AG09309 (cell line): ENCODE measurements at regions not wholly inside any gene's neighbourhood (a gene's known extent, or its start where the extent isn't known, plus 50 kb on each side); places are given as distances from the start of the nearest gene placed in this dataset.

ENCODE experiments used
- DNase-seq: peaks from one replicate; pipeline ENCODE4 v3.0.0-alpha.2; 2010; ENCODE audit warnings: low read depth
- H3K4me3 ChIP-seq: 2 replicates; pipeline ENCODE4 v1.5.1; 2011; ENCODE audit warnings: mild to moderate bottlenecking, low read depth, low read length, moderate library complexity; ENCODE audit not compliant: control insufficient read depth
- CTCF ChIP-seq: IDR thresholded peaks from 2 replicates; pipeline ENCODE4 v1.5.1; 2011; ENCODE audit warnings: mild to moderate bottlenecking, low read depth, low read length, inconsistent platforms; ENCODE audit not compliant: insufficient read depth, control insufficient read depth; ENCODE audit errors: missing control alignments

GRCh38 chr12:80033448-80033847 lies 65.9 kb upstream of the OTOGL start:
- DNase-seq = peak; percentile 62
- TF ChIP-seq CTCF = no peak
- no peak overlapping the region for H3K4me3 ChIP-seq

- no peak for TF ChIP-seq CTCF
- DNase-seq = no peak
- no peak overlapping the region for H3K4me3 ChIP-seq
Measured at GRCh38 chr12:80032946-80033345, 66.4 kb upstream of the OTOGL start.

GRCh38 chr12:80031229-80031628 lies 68.1 kb upstream of the OTOGL start:
- no peak overlapping the region for H3K4me3 ChIP-seq
- no peak for DNase-seq
- TF ChIP-seq CTCF = no peak

- DNase-seq = no peak
- no peak for TF ChIP-seq CTCF
- no peak overlapping the region for H3K4me3 ChIP-seq
Measured at GRCh38 chr12:80025638-80026037, 73.7 kb upstream of the OTOGL start.

GRCh38 chr12:80019691-80020090 lies 79.6 kb upstream of the OTOGL start:
- H3K4me3 ChIP-seq = no peak overlapping the region
- no peak for TF ChIP-seq CTCF
- no peak for DNase-seq

GRCh38 chr12:80018119-80018518 lies 81.2 kb upstream of the OTOGL start:
- H3K4me3 ChIP-seq = no peak overlapping the region
- no peak for TF ChIP-seq CTCF
- no peak for DNase-seq

GRCh38 chr12:80017261-80017870 lies 82.0 kb upstream of the OTOGL start:
- no peak for DNase-seq
- no peak overlapping the region for H3K4me3 ChIP-seq
- no peak for TF ChIP-seq CTCF
